Endothelial cell of hepatic sinusoid (primary cell): ENCODE measurements at regions not wholly inside any gene's neighbourhood (a gene's known extent, or its start where the extent isn't known, plus 50 kb on each side); places are given as distances from the start of the nearest gene placed in this dataset.

ENCODE experiments used
- in situ Hi-C: cut with HindIII; loops from 2 replicates; pipeline ENCODE4 v1.10.0; 2017; ENCODE audit warnings: low sequenced_read_pairs

- in situ Hi-C loops = no loop called here
Measured at GRCh38 chr20:19807946-19808330, 49.9 kb downstream of the RIN2 start.

- in situ Hi-C loops = no loop called here
Measured at GRCh38 chr20:19808498-19808897, 50.4 kb downstream of the RIN2 start.

GRCh38 chr20:19809505-19809904, 51.4 kb downstream of the RIN2 start:
- in situ Hi-C loops = no loop called here

DNA sequence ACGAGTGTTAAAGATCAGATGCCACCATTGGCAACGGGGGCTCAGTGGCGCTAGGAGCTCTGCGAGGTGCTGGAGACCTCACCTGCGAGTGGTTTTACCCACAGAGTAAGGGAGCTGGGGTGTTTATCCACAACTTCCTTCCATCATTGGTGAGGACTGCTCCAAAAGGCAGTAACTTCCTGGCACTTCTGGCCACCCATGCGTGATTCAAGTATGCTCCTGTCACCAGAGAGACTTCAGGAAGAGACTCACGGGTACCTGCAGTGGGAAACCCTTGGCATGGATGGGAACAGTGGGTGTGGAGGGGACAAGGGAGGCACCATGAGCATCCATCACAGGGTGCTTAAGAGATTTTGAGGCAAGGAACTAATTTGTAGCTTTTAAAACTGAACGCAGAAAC, 53.2 kb downstream of the RIN2 start:
- in situ Hi-C loops = no loop called here

- in situ Hi-C loops = no loop called here
Measured at GRCh38 chr20:19812056-19812455, 54.0 kb downstream of the RIN2 start.

DNA sequence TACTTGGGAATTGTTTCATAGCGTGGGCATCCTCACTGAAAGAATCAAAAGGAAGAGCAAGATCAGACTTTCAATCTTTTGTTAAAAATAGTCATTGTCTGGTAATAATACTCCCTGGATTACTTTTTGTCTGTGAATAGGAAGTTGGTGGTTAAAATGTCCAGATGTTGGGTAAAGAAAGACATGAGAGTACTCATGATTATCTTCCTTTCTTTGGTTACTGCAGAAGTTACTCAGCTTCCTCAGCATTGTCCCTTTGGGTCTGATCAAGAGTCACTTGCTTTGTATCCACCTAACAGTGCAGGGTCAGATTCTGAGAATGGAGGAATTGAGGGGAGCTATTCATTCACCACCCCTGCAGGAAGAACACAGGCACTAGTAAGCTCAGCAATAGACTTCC, 54.6 kb downstream of the RIN2 start:
- in situ Hi-C loops = no loop called here

- in situ Hi-C loops = no loop called here
Measured at GRCh38 chr20:19813846-19814640, 56.0 kb downstream of the RIN2 start.

GRCh38 chr20:19815553-19815991, 57.5 kb downstream of the RIN2 start:
- in situ Hi-C loops = loop anchor here (5.0 kb wide), 1 partner anchor 72 kb away; no protein-coding TSS in a partner anchor

DNA sequence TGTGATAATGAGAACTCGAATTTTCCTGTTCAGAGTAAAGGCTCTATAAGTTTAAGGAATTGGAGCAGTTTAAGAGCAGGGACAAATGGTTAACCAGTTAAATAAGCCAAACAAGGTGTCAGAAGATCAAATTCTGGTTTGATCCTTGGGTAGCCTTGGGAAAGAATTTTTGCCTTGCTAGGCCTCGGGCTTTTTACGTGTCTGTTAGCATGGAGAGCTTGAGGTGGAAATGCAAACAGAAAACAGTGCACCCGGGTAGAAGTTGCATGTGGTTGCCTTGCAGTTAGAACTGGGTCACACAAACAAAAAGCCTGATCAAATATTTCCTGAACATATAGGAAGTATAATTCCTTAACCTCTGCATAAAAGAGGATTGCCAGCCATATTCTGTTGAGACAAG, 58.3 kb downstream of the RIN2 start:
- in situ Hi-C loops = loop anchor here (5.0 kb wide), 1 partner anchor 71 kb away; no protein-coding TSS in a partner anchor

DNA sequence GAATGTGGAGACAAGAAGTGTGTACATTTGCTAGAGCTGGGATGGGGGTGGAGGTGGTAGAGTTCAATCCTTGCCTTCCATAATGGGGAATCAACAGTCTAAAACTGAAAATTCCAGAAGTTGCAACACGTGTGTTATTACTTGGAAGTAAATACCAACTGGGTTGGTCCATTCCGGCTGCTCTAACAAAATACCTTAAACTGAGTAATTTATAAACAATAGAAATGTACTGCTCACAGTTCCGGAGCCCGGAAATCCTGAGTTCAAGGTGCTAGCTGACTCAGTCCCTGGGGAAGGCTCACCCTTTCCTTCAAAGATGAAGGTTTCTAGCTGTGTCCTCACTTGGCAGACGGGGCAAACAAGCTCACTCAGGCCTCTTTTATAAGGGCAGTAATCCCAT, 59.0 kb downstream of the RIN2 start:
- in situ Hi-C loops = loop anchor here (5.0 kb wide), 1 partner anchor 70 kb away; no protein-coding TSS in a partner anchor

GRCh38 chr20:19819149-19819548, 61.1 kb downstream of the RIN2 start:
- in situ Hi-C loops = loop anchor here (5.0 kb wide), 1 partner anchor 68 kb away; no protein-coding TSS in a partner anchor

- in situ Hi-C loops = no loop called here
Measured at GRCh38 chr20:19820555-19821211, 62.6 kb downstream of the RIN2 start.

DNA sequence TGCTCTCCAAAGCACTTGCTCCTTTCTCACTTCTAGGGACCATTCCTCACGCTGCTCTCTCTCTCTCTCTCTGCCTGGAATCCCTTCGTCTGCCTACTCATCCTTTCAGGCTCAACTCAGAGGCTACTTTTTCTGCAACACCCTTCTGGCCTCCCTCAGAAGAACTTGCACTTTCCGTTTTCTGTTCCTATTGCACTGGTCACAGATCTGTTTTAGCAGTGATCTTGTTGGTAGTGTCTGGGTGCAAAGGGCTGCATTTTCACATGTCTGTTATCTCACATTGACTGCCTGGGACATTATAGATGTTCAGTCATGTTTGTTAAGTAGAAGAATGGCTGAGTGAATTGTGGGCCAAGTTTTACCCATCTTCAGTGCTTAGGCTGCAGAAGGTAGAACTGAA, 63.5 kb downstream of the RIN2 start:
- in situ Hi-C loops = no loop called here

DNA sequence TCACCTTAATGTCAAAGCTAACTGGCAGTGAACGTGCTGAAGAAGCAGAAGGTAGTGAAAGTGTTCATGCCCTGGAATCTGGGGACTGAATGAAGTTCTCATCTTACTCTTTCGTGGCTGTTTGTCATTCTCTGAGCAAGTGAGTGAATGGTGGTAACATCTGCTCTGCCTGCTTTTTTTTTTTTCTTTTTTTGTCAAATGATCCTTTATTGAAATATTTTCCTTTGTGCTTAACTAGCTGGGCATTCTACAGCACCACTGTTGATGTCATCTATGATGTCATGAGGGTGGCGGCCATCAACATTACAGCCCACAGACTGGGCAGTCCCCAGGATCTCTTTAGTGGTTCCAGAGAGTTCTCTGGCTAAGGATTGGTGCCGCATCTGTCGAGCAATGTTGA, 65.2 kb downstream of the RIN2 start:
- in situ Hi-C loops = no loop called here

- in situ Hi-C loops = no loop called here
Measured at GRCh38 chr20:19823971-19824370, 65.9 kb downstream of the RIN2 start.

- in situ Hi-C loops = no loop called here
Measured at GRCh38 chr20:19824861-19825260, 66.8 kb downstream of the RIN2 start.

DNA sequence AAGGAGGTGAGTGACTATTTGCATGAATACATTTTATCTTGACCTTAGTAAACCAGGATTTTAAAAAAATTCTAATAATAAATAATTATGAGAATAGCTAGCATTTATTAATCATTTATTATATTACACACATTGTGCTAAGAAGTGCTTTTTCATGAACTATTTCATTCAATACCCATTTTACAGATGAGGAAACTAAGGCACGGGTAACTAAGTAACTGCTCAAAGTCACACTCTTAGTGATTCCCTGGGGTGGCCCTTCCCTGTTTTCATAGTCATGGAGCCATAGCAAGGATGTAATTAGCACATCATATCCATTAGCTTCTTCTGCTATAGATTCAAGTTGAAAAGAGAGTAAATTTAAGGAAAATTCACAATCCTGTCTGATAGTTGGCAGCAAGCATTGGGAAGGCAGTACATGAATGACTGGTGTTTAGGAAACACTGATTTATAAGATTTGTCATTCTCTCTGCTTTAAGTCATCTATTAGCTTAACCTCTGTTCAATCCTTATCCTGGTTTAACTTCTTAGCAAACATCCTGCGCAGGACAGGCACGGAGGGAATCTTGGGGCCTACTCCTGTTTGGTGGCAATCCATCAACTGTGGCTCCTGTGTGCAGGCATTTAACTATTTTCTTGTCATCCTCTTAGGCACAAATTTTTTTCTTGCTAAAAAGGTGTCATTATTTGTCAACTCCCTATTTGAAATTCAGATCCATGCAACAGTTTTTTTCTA, 68.3 kb downstream of the RIN2 start:
- in situ Hi-C loops = no loop called here

DNA sequence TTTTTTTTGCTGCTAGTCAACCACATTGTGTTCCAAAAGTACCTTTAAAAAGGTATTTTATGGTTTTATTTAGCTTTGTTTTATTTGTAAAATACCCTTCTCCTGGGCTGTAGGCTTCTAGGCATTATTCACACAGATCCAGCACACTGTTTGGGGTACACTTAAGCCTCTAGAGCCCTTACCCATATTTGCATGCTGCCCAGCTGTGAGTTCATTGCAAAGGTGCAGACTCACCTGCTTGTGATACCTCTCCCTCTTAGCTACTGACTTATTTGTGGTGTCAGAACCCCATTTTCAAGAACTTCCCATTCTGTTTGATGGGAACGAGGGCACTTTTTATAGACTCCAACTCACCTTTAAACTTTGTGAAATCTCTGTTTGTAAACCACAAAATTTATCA, 69.8 kb downstream of the RIN2 start:
- in situ Hi-C loops = no loop called here

DNA sequence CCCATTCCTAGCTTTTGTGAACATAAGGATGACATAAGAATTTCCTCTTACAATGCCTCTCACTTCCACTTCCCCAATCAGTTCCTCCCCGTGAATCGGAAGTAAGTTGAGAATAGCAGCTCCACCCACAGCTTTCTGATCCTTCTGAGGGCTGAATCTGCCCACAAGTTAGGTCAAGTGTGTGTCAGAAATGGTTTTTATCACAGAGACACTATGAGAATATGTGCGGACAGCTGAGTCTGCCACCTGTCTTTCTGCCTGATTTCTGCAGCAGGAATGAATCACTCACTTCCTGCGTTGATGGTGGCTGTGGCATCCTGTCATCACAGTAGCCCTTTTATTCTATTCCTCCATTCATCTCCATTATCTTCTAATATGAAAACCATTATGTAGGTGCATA, 70.2 kb downstream of the RIN2 start:
- in situ Hi-C loops = no loop called here

DNA sequence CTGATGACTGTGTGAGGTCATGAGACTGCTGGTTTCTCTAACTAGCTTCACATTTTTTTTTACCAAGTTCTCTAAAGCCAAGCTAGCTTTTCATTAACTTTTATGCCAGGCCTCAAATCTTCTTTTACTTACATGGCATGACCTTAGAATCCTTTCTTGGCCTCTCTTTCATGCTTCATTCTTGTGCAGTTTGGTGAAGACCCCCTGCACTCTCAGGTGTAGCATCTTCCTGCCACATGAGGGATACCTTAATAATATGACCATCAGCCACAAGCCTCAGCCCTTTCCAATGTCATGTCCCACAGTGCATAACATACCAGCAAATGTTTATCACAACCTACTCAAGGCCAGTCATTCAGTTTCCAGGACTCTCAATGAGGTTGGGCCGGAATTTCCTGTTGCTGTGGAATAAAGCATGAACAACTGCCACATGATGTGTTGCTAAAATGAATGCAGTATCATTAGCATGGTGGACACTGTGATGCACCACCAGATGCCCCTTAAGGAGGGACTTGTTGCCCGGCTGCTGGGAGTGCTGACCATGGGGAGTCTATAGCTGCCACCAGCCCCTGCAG, 72.2 kb downstream of the RIN2 start:
- in situ Hi-C loops = no loop called here

GRCh38 chr20:19832875-19833274, 74.8 kb downstream of the RIN2 start:
- in situ Hi-C loops = no loop called here
